ENCODE measurements at regions not wholly inside any gene's neighbourhood (a gene's known extent, or its start where the extent isn't known, plus 50 kb on each side); places are given as distances from the start of the nearest gene placed in this dataset.

GRCh38 chr13:27860743-27861142 lies 59.1 kb upstream of the PDX1 start:
- H3K56ac ChIP-seq (ENCODE audit: extremely low read depth, insufficient read depth, low read length) = no peak overlapping the region
- no peaks in the 10 kb centered on the region for H3K36me3 ChIP-seq (ENCODE audit: control insufficient read depth, insufficient read depth, low read length)
- no peak for ATAC-seq (ENCODE audit: low read depth)
- H4K5ac ChIP-seq (ENCODE audit: low read depth, low read length) = no peak overlapping the region
- no peaks in the 10 kb centered on the region for H4K20me1 ChIP-seq (ENCODE audit: insufficient read depth, low read length)
- no peak overlapping the region for H2AK9ac ChIP-seq (replicated peaks; ENCODE audit: low read depth, low read length, poor library complexity)
- H3K27me3 ChIP-seq (ENCODE audit: control insufficient read depth, insufficient read depth, low read length) = peaks cover 9% of the 10 kb centered on the region
- no peak overlapping the region for H3K4ac ChIP-seq (ENCODE audit: low read depth, low read length)
- no peaks in the 10 kb centered on the region for H3K9me3 ChIP-seq (ENCODE audit: control insufficient read depth, insufficient read depth, low read length)
- H4K8ac ChIP-seq (ENCODE audit: low read depth in 2 of 2, low read length in 2 of 2) = no peak overlapping the region
- no peak overlapping the region for H2AK5ac ChIP-seq (ENCODE audit: low read depth, low read length)
- no peak overlapping the region for H3K23ac ChIP-seq (ENCODE audit: low read depth, low read length)
- no peak overlapping the region for H4K91ac ChIP-seq (ENCODE audit: insufficient read depth, low read depth, low read length)
- no peak overlapping the region for H2BK120ac ChIP-seq (ENCODE audit: low read depth, low read length)
- no peaks in the 10 kb centered on the region for H3K9me1 ChIP-seq (ENCODE audit: insufficient read depth, low read length)
- H2BK15ac ChIP-seq (ENCODE audit: low read depth, low read length) = no peak overlapping the region
- dilution Hi-C loops (cut with HindIII; ENCODE audit: low sequenced_read_pairs, unreplicated experiment) (no loop called here), in situ Hi-C loops (cut with MboI; ENCODE audit: low sequenced_read_pairs) (no loop called here), intact Hi-C loops (cut with micrococcal nuclease) (loop anchor here (10.0 kb wide), 1 partner anchor 124 kb away; the partner anchor contains the start of gene URAD)
- no peak overlapping the region for H3K9ac ChIP-seq (ENCODE audit: low read depth, low read length)
- no peaks in the 10 kb centered on the region for H3K79me1 ChIP-seq (ENCODE audit: low read depth in 1 of 2, low read length in 2 of 2)
- ChIA-PET POLR2A (ENCODE audit: unreplicated experiment) (no interaction called here), CTCF (no interaction called here)
- no peak overlapping the region for H3K4me2 ChIP-seq (ENCODE audit: low read depth, low read length)
- no peaks in the 10 kb centered on the region for H3K4me1 ChIP-seq (ENCODE audit: control insufficient read depth, insufficient read depth, low read length)
- H2BK5ac ChIP-seq (ENCODE audit: low read depth, low read length, poor library complexity, severe bottlenecking) = no peak overlapping the region
- DNase-seq = no peak
- H2AFZ ChIP-seq (replicated peaks; ENCODE audit: low read length, poor library complexity) = no peak overlapping the region
- H3K27ac ChIP-seq (ENCODE audit: insufficient read depth, low read length) = no peak overlapping the region
- H3K14ac ChIP-seq (replicated peaks; ENCODE audit: low read depth, low read length) = no peak overlapping the region
- no TSS peak for BruUV-seq (replicated peaks)
- H3K18ac ChIP-seq (ENCODE audit: low read depth, low read length) = no peak overlapping the region
- H2BK20ac ChIP-seq (ENCODE audit: low read depth, low read length) = no peak overlapping the region
- no CpG with 5 or more reads among the region's 5 CpGs for WGBS, 2 experiments (ENCODE audit: extremely low coverage in 2 of 2, insufficient read length in 1 of 2)
- no peak overlapping the region for H3K4me3 ChIP-seq (ENCODE audit: insufficient read depth, low read depth, low read length)
- TF ChIP-seq FOS (IDR thresholded peaks at IDR 0.05; ENCODE audit: low read depth, low read length) (no peak), MAFK (IDR thresholded peaks at IDR 0.05; ENCODE audit: low read depth, low read length) (no peak), CHD1 (IDR thresholded peaks at IDR 0.05; ENCODE audit: low read depth, low read length) (no peak), POLR2A (IDR thresholded peaks at IDR 0.05; ENCODE audit: low read depth, low read length) (no peak), NFE2L2 (IDR thresholded peaks at IDR 0.05; ENCODE audit: low read depth, low read length) (no peak), SMC3 (IDR thresholded peaks at IDR 0.05; ENCODE audit: low read depth, low read length) (no peak), RAD21 (IDR thresholded peaks at IDR 0.05; ENCODE audit: low read length) (no peak), BHLHE40 (IDR thresholded peaks at IDR 0.05; ENCODE audit: low read depth, low read length) (no peak), MAZ (IDR thresholded peaks at IDR 0.05; ENCODE audit: borderline replicate concordance, low read depth, low read length) (no peak), RFX5 (IDR thresholded peaks at IDR 0.05; ENCODE audit: low read depth, low read length) (no peak), CEBPB (IDR thresholded peaks at IDR 0.05; ENCODE audit: low read depth, low read length) (no peak), MXI1 (IDR thresholded peaks at IDR 0.05; ENCODE audit: borderline replicate concordance, low read depth, low read length) (no peak), RCOR1 (IDR thresholded peaks at IDR 0.05; ENCODE audit: insufficient replicate concordance, low read length) (no peak)
- TF ChIP-seq, protein P1, sequence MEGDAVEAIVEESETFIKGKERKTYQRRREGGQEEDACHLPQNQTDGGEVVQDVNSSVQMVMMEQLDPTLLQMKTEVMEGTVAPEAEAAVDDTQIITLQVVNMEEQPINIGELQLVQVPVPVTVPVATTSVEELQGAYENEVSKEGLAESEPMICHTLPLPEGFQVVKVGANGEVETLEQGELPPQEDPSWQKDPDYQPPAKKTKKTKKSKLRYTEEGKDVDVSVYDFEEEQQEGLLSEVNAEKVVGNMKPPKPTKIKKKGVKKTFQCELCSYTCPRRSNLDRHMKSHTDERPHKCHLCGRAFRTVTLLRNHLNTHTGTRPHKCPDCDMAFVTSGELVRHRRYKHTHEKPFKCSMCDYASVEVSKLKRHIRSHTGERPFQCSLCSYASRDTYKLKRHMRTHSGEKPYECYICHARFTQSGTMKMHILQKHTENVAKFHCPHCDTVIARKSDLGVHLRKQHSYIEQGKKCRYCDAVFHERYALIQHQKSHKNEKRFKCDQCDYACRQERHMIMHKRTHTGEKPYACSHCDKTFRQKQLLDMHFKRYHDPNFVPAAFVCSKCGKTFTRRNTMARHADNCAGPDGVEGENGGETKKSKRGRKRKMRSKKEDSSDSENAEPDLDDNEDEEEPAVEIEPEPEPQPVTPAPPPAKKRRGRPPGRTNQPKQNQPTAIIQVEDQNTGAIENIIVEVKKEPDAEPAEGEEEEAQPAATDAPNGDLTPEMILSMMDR (conservative IDR thresholded peaks at IDR 0.05; ENCODE audit: low read depth, low read length) = no peak
- TF ChIP-seq, protein P2, sequence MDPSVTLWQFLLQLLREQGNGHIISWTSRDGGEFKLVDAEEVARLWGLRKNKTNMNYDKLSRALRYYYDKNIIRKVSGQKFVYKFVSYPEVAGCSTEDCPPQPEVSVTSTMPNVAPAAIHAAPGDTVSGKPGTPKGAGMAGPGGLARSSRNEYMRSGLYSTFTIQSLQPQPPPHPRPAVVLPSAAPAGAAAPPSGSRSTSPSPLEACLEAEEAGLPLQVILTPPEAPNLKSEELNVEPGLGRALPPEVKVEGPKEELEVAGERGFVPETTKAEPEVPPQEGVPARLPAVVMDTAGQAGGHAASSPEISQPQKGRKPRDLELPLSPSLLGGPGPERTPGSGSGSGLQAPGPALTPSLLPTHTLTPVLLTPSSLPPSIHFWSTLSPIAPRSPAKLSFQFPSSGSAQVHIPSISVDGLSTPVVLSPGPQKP (IDR thresholded peaks at IDR 0.05; ENCODE audit: borderline replicate concordance, low read depth, low read length) = no peak
- TF ChIP-seq, protein P3, sequence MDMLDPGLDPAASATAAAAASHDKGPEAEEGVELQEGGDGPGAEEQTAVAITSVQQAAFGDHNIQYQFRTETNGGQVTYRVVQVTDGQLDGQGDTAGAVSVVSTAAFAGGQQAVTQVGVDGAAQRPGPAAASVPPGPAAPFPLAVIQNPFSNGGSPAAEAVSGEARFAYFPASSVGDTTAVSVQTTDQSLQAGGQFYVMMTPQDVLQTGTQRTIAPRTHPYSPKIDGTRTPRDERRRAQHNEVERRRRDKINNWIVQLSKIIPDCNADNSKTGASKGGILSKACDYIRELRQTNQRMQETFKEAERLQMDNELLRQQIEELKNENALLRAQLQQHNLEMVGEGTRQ (IDR thresholded peaks at IDR 0.05; ENCODE audit: low read depth, low read length) = no peak

All from IMR-90 (cell line).